NCI-H446 (cell line): ENCODE measurements at regions not wholly inside any gene's neighbourhood (a gene's known extent, or its start where the extent isn't known, plus 50 kb on each side); places are given as distances from the start of the nearest gene placed in this dataset.
"Not testable (repeated sequence)": the region's sequence is repeated elsewhere in the genome, so short reads cannot be mapped to it uniquely, and the experiment has no call there.

ENCODE experiments used
- DNase-seq, 2 experiments: peaks; one replicate each; lab custom pipeline; 2025; lab: John Stamatoyannopoulos, UW

DNA sequence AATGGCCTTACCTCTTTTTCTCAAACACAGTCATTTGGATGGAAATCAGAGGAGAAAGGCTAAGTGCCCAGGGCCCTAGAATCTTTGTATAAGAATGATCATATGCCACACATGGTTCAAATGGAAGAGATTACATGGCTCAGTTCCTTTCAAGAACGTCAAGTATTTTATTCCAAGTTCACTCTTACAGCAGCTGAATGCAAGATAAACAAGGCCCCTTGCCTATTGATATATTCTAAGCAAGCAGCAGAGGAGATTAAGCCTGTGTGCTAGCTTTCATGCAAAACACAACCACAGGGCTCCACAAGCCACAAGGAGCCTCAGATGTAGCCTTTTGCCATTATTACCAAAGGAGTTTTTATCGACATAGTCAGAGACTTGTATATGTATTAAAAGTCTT is 55.3 kb upstream of the SLCO6A1 start:
- peak in 1 of 2 experiments; percentile 49 for DNase-seq

DNA sequence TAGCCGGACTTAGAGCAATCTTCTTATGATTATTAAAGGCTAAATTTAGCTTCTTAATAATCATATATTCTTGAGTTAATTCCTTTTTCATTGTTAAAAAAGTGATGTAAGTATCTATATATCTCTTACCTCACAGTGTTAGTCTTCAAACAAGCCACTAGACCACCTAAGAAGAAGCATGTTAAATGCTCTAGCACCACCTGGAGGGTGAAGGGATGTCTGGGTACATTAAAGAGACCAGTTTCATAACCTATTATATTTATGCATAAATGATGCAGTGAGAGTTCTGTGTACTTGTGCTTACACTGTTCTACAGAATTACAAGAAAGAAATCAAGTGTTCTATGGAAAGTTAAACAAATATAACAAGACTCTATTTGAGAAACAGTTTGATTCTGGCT is 55.9 kb upstream of the SLCO6A1 start:
- peak in 1 of 2 experiments; percentile 63 for DNase-seq

DNA sequence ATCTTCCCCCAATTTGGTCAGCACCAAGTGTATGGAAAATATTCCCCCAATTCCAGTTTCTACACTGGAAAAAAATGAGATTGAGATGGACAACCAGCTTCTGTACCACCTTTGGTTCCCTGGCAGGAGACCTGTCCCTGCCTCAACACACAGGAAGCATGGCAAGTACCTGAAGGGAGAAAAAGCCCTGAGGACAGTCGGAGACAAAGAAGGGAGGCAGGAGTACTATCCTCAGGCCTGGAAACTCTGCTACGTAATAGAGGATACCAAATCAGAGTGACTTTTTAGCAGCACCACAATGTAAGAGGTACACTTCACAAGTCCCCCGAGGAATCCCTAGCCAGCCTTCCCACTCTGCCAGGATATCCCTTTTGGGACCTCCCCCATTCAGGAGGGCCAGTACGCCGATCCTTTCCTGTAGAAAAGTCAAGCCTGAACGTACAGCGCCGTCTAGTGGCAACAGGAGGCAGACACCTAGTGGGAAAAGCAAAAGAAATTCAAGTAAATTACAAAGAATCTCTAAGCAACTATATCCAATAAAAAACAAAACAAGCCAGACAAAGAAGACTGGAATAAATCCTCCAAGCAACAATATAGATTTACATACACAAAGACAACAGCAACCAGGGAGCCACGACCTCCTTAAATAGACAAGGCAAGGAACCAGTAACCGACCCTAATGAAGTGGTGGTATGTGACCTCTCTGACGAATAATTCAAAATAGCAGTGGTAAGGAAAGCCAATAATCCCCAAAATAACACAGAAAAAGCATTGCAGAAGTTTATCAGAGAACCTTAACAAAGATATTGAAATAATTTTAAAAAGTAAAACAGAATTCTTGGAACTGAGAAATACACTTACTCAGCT is 63.3 kb upstream of the SLCO6A1 start:
- DNase-seq, result no peak

GRCh38 chr5:102570747-102571146 is 71.9 kb upstream of the SLCO6A1 start:
- DNase-seq, result no peak

GRCh38 chr5:102578362-102578761 is 79.6 kb upstream of the SLCO6A1 start:
- no peak for DNase-seq

DNA sequence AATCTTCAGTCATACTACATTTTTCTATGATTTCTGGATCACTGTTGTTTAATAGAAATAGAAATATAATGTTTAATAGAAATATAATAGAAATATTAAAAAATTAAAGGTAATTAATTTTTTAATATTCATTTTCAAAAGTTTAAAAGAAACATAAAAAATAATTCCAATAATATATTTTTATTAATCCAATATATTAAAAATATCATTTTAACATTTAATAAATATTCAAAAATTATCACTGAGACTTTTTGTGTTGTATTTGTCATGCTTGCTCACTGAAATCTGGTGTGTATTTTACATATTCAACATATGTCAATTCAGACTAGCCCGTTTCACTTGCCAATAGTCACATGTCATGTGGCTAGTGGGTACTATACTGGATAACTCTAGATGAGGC is 80.6 kb upstream of the SLCO6A1 start:
- DNase-seq, result no peak

GRCh38 chr5:102581011-102581410 is 82.2 kb upstream of the SLCO6A1 start:
- no peak for DNase-seq

GRCh38 chr5:102582696-102583095 is 83.9 kb upstream of the SLCO6A1 start:
- DNase-seq, result no peak

- DNase-seq, result peak; percentile 80 to 84
Measured at GRCh38 chr5:102583276-102584124, 84.7 kb upstream of the SLCO6A1 start.

GRCh38 chr5:102589661-102590060 is 90.9 kb upstream of the SLCO6A1 start:
- no peak for DNase-seq

- no peak for DNase-seq
Measured at GRCh38 chr5:102590467-102590866, 91.7 kb upstream of the SLCO6A1 start.

DNA sequence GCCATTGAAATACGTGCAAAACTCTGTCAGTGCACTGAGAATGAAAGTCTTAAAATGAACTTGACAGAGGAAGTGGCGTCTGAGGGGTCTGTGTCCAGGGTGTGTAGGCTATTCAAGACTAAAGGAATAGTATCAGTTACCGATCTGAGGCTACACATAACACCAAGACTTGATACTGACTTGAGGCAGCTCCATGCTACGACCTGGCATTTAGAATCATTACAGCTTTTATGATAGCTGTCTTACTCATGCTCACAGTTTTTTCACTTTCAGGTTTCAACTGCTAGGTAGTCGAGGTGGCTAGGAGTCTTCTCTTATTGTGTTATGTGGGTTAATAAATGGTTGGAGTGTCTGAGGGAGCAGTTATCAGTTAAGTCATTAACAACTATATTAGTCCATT is 92.8 kb upstream of the SLCO6A1 start:
- DNase-seq, result no peak

DNA sequence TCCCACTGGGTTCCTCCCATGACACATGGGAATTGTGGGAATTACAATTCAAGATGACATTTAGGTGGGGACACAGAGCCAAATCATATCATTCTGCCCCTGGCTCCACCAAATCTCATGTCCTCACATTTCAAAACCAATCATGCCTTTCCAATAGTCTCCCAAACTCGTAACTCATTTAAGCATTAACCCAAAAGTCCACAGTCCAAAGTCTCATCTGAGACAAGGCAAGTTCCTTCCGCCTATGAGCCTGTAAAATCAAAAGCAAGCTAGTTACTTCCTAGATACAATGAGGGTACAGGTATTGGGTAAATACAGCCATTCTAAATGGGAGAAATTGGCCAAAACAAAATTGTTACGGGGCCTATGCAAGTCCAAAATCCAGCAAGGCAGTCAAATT is 93.8 kb upstream of the SLCO6A1 start:
- DNase-seq, result not testable (repeated sequence)

DNA sequence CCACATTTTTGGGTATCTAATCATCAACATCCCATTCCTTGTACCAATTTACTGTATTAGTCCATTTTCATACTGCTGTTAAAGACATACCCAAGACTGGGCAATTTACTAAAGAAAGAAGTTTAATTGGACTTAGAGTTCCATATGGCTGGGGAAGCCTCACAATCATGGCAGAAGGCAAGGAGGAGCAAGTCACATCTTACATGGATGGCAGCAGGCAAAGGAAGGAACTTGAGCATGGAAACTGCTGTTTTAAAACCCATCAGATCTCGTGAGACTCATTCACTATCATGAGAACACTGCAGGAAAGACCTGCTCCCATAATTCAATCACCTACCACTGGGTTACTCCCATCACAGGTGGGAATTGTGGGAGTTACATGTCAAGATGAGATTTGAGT is 95.4 kb upstream of the SLCO6A1 start:
- DNase-seq, result no peak

- DNase-seq, result no peak
Measured at GRCh38 chr5:102595332-102595731, 96.5 kb upstream of the SLCO6A1 start.

DNA sequence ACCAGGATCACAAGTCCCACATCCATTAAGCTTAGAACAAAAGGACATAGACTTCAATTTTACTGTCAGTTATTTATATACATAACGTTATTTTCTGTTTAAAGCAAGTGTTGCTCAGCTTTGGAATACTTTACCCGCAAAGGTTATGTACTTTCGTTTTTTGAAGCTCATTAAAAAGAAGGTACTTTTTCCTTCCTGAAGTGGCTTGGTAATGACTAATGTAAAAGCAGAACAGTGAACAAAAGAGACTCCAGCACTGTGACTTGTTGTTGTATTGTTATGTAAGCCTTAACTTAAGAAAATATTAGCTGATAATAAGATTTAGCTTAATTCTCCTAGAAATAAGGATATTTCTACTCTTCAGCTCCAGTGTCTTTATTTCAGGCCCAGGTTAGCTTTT is 97.3 kb upstream of the SLCO6A1 start:
- no peak for DNase-seq

- DNase-seq, result no peak
Measured at GRCh38 chr5:102596951-102597350, 98.2 kb upstream of the SLCO6A1 start.

- no peak for DNase-seq
Measured at GRCh38 chr5:102599289-102599688, 100.5 kb upstream of the SLCO6A1 start.

GRCh38 chr5:102600964-102601363 is 102.2 kb upstream of the SLCO6A1 start:
- DNase-seq, result peak in 1 of 2 experiments; percentile 62

DNA sequence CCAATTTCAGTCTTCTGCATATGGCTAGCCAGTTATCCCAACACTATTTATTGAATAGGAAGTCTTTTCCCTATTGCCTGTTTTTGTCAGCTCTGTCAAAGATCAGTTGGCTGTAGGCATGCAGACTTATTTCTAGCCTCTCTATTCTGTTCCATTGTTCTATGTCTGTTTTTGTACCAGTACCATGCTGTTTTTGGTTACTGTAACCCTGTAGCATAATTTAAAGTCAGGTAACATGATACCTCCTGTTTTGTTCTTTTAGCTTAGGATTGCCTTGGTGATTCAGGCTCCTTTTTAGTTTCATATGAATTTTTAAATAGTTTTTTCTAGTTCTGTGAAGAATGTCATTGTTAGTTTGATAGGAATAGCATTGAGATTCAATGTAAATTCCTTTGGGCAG is 104.9 kb upstream of the SLCO6A1 start:
- no peak for DNase-seq

- DNase-seq, result no peak
Measured at GRCh38 chr5:102608414-102608813, 109.6 kb upstream of the SLCO6A1 start.

GRCh38 chr5:102611312-102611711 is 112.5 kb upstream of the SLCO6A1 start:
- no peak for DNase-seq

GRCh38 chr5:102613661-102614060 is 114.9 kb upstream of the SLCO6A1 start:
- no peak for DNase-seq
